ENCODE measurements at regions not wholly inside any gene's neighbourhood (a gene's known extent, or its start where the extent isn't known, plus 50 kb on each side); places are given as distances from the start of the nearest gene placed in this dataset.
"Not testable (repeated sequence)": the region's sequence is repeated elsewhere in the genome, so short reads cannot be mapped to it uniquely, and the experiment has no call there.

- Histone ChIP-seq H3K27ac (no peak overlapping the region), H3K4me2 (ENCODE audit: low read length) (no peak overlapping the region), H3K79me2 (no peaks in the 10 kb centered on the region), H3K4me3 (ENCODE audit: low read depth, low read length) (no peak overlapping the region), H3K9ac (no peak overlapping the region), H2AFZ (no peak overlapping the region), H3K9me3 (ENCODE audit: control insufficient read depth, low read length) (no peaks in the 10 kb centered on the region), H3K36me3 (ENCODE audit: control insufficient read depth, insufficient read depth, low read length) (no peaks in the 10 kb centered on the region), H3K27me3 (ENCODE audit: control insufficient read depth, insufficient read depth, low read length) (no peaks in the 10 kb centered on the region), H3K4me1 (no peaks in the 10 kb centered on the region)
- TF ChIP-seq CTCF (IDR thresholded peaks at IDR 0.05), result no peak
Observed at GRCh38 chr9:87781331-87781730, 55.4 kb downstream of the CTSL start.

DNA sequence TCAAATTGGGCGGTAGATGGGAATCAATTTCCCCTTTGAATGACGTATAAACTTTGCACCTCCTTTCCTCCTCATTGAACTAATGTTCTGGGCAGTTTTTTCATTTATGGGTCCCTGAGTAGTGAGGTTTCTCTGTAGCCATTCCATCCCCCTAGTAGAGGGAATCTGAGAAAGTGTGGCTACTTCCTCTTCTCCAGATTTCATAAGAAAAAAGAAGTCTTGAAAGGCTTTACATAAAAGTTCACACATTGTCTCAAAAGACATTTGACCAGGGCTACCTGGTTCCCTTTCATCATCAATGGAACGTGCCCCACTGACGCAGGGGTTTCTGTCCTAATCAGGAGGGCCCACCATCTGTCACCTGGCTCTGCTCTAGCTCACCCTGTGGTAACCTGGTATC, 57.3 kb downstream of the CTSL start:
- TF ChIP-seq CTCF (IDR thresholded peaks at IDR 0.05), result no peak
- H3K9me3 ChIP-seq (ENCODE audit: control insufficient read depth, low read length), result no peaks in the 10 kb centered on the region
- H3K4me3 ChIP-seq (ENCODE audit: low read depth, low read length), result no peak overlapping the region
- H3K79me2 ChIP-seq, result no peaks in the 10 kb centered on the region
- no peak overlapping the region for H2AFZ ChIP-seq
- no peaks in the 10 kb centered on the region for H3K27me3 ChIP-seq (ENCODE audit: control insufficient read depth, insufficient read depth, low read length)
- no peak overlapping the region for H3K9ac ChIP-seq
- no peak overlapping the region for H3K27ac ChIP-seq
- no peaks in the 10 kb centered on the region for H3K4me1 ChIP-seq
- no peaks in the 10 kb centered on the region for H3K36me3 ChIP-seq (ENCODE audit: control insufficient read depth, insufficient read depth, low read length)
- no peak overlapping the region for H3K4me2 ChIP-seq (ENCODE audit: low read length)

GRCh38 chr9:87785315-87785970, 59.5 kb downstream of the CTSL start:
- H3K27ac ChIP-seq; H3K4me3 ChIP-seq (ENCODE audit: low read depth, low read length); H3K36me3 ChIP-seq (ENCODE audit: control insufficient read depth, insufficient read depth, low read length); H2AFZ ChIP-seq; H3K9me3 ChIP-seq (ENCODE audit: control insufficient read depth, low read length); H3K4me1 ChIP-seq; H3K79me2 ChIP-seq; H3K27me3 ChIP-seq (ENCODE audit: control insufficient read depth, insufficient read depth, low read length); H3K4me2 ChIP-seq (ENCODE audit: low read length); H3K9ac ChIP-seq: not testable (repeated sequence)

GRCh38 chr9:87786423-87786822, 60.5 kb downstream of the CTSL start:
- no peaks in the 10 kb centered on the region for H3K79me2 ChIP-seq
- no peaks in the 10 kb centered on the region for H3K4me1 ChIP-seq
- no peak for TF ChIP-seq CTCF (IDR thresholded peaks at IDR 0.05)

GRCh38 chr9:87786876-87787275, 61.0 kb downstream of the CTSL start:
- no peaks in the 10 kb centered on the region for H3K4me1 ChIP-seq

More at GRCh38 chr9:87786423-87786822, 60.5 kb downstream of the CTSL start:
- Histone ChIP-seq H2AFZ (no peak overlapping the region), H3K9ac (no peak overlapping the region), H3K4me2 (ENCODE audit: low read length) (no peak overlapping the region), H3K27ac (no peak overlapping the region), H3K4me3 (ENCODE audit: low read depth, low read length) (no peak overlapping the region), H3K9me3 (ENCODE audit: control insufficient read depth, low read length) (no peaks in the 10 kb centered on the region), H3K27me3 (ENCODE audit: control insufficient read depth, insufficient read depth, low read length) (no peaks in the 10 kb centered on the region), H3K36me3 (ENCODE audit: control insufficient read depth, insufficient read depth, low read length) (no peaks in the 10 kb centered on the region)

More at GRCh38 chr9:87786876-87787275, 61.0 kb downstream of the CTSL start:
- Histone ChIP-seq H3K79me2 (no peaks in the 10 kb centered on the region), H3K9ac (no peak overlapping the region), H2AFZ (no peak overlapping the region), H3K27ac (no peak overlapping the region), H3K4me3 (ENCODE audit: low read depth, low read length) (no peak overlapping the region), H3K36me3 (ENCODE audit: control insufficient read depth, insufficient read depth, low read length) (no peaks in the 10 kb centered on the region), H3K27me3 (ENCODE audit: control insufficient read depth, insufficient read depth, low read length) (no peaks in the 10 kb centered on the region), H3K9me3 (ENCODE audit: control insufficient read depth, low read length) (no peaks in the 10 kb centered on the region), H3K4me2 (ENCODE audit: low read length) (no peak overlapping the region)
- no peak for TF ChIP-seq CTCF (IDR thresholded peaks at IDR 0.05)

Measured in parathyroid adenoma (tissue), 2 donors.